Caco-2 (cell line): ENCODE measurements at regions not wholly inside any gene's neighbourhood (a gene's known extent, or its start where the extent isn't known, plus 50 kb on each side); places are given as distances from the start of the nearest gene placed in this dataset.
A peak's percentile ranks its signal among the peaks of the same experiment; 100 is the strongest.

Experiments used
- BruUV-seq: library from RNA; stranded (reverse); fragments of 400-500 nt; replicated peaks from 2 replicates; lab custom pipeline; 2021; lab: Mats Ljungman, UMichigan
- CTCF ChIA-PET: fragments of 300-600 bp; sonication (Branson Sonifier 250); formaldehyde crosslinking; loops from one replicate; lab custom pipeline; 2022; ENCODE audit warnings: antibody characterized with exemption; lab: Charles Lee
- POLR2A ChIA-PET: fragments of 300-600 bp; sonication (Branson Sonifier 250); formaldehyde crosslinking; loops from one replicate; lab custom pipeline; 2022; ENCODE audit warnings: antibody characterized with exemption; lab: Charles Lee
- DNase-seq, 2 experiments: peaks; one replicate each; pipeline versions ENCODE4 v3.0.0 to v3.0.0-alpha.2; 2020 to 2022
- H3K27me3 ChIP-seq: replicated peaks from 2 replicates; pipeline ENCODE4 v1.6.0; 2011; ENCODE audit warnings: low read length; ENCODE audit not compliant: control insufficient read depth, insufficient read depth
- H3K36me3 ChIP-seq: 2 replicates; pipeline ENCODE4 v1.5.1; 2011; ENCODE audit warnings: low read length; ENCODE audit not compliant: control insufficient read depth, insufficient read depth
- H3K4me1 ChIP-seq: fragments of 250-450 bp; sonication (Bioruptor Pico); 2 replicates; pipeline ENCODE4 v1.5.1; 2020; ENCODE audit warnings: mild to moderate bottlenecking
- H3K4me3 ChIP-seq: 2 replicates; pipeline ENCODE4 v1.5.1; 2011; ENCODE audit warnings: low read depth, mild to moderate bottlenecking, control low read depth, low read length
- H3K9me3 ChIP-seq: fragments of 250-450 bp; sonication (Bioruptor Pico); 2 replicates; pipeline ENCODE4 v1.5.1; 2020; ENCODE audit warnings: mild to moderate bottlenecking, moderate library complexity
- H3K27ac Mint-ChIP-seq: one replicate; pipeline ENCODE4 v1.8.0; 2022; ENCODE audit warnings: mixed read lengths; ENCODE audit not compliant: unreplicated experiment
- H3K27me3 Mint-ChIP-seq: one replicate; pipeline ENCODE4 v1.8.0; 2022; ENCODE audit warnings: mixed read lengths; ENCODE audit not compliant: insufficient read depth, unreplicated experiment
- H3K36me3 Mint-ChIP-seq: one replicate; pipeline ENCODE4 v1.8.0; 2022; ENCODE audit warnings: mild to moderate bottlenecking, mixed read lengths; ENCODE audit not compliant: insufficient read depth, unreplicated experiment
- H3K4me1 Mint-ChIP-seq: one replicate; pipeline ENCODE4 v1.8.0; 2022; ENCODE audit warnings: low read depth, mixed read lengths; ENCODE audit not compliant: unreplicated experiment
- H3K4me3 Mint-ChIP-seq: one replicate; pipeline ENCODE4 v1.8.0; 2022; ENCODE audit warnings: mild to moderate bottlenecking, moderate library complexity, mixed read lengths; ENCODE audit not compliant: unreplicated experiment
- H3K9me3 Mint-ChIP-seq: one replicate; pipeline ENCODE4 v1.8.0; 2022; ENCODE audit warnings: mixed read lengths; ENCODE audit not compliant: unreplicated experiment
- CTCF ChIP-seq, 2 experiments: fragments of 200-600 bp in 1 of 2; IDR thresholded peaks; 1 replicate in 1 of 2; 2 replicates in 1 of 2; pipeline versions ENCODE4 v1.5.1 to v1.8.0; 2011 to 2022; ENCODE audit warnings: antibody characterized with exemption in 1 of 2, control low read depth in 1 of 2, inconsistent platforms in 1 of 2, low read depth in 1 of 2, low read length in 1 of 2, mild to moderate bottlenecking in 1 of 2, moderate library complexity in 1 of 2; ENCODE audit not compliant: insufficient read depth in 1 of 2, severe bottlenecking in 1 of 2, unreplicated experiment in 1 of 2
- intact Hi-C: fragments of 100-400 bp; cut with micrococcal nuclease; formaldehyde crosslinking; loops from one replicate; pipeline ENCODE4 v1.10.0; 2022; ENCODE audit not compliant: unreplicated experiment

- 0 out of 2 replicates have a peak, but pooled peaks cover under 1% of the 10 kb centered on the region for H3K4me1 ChIP-seq
- H3K4me1 Mint-ChIP-seq = peaks cover 4% of the 10 kb centered on the region
- no peaks in the 10 kb centered on the region for H3K9me3 ChIP-seq
- no peaks in the 10 kb centered on the region for H3K36me3 Mint-ChIP-seq
- ChIA-PET POLR2A (interaction anchor here (0.6 kb wide), 1 partner anchor 17 kb away, joined by 4 read pairs; no protein-coding TSS in a partner anchor), CTCF (interaction anchor here (0.5 to 1.0 kb wide), 5 partner anchors 19 to 650 kb away, joined by 3 to 6 read pairs (median 3); no protein-coding TSS in a partner anchor)
- H3K27ac Mint-ChIP-seq = no peak overlapping the region
- peak; percentile 71 to 82 for DNase-seq
- TF ChIP-seq CTCF (IDR thresholded peaks at IDR 0.05; ENCODE audit: insufficient read depth in 1 of 2, low read depth in 1 of 2, low read length in 1 of 2, severe bottlenecking in 1 of 2, unreplicated experiment in 1 of 2) = peak; percentile 58 to 74
- no peaks in the 10 kb centered on the region for H3K27me3 ChIP-seq
- no peaks in the 10 kb centered on the region for H3K36me3 ChIP-seq
- no peak overlapping the region for H3K4me3 Mint-ChIP-seq
- no peak overlapping the region for H3K4me3 ChIP-seq
- no TSS peak for BruUV-seq
- no peaks in the 10 kb centered on the region for H3K9me3 Mint-ChIP-seq
- intact Hi-C loops = no loop called here
- no peaks in the 10 kb centered on the region for H3K27me3 Mint-ChIP-seq
These were observed 102.5 kb upstream of the TARDBP start for GRCh38 chr1:10909697-10910680.

- ChIA-PET CTCF (interaction anchor here (0.6 kb wide), 1 partner anchor 31 kb away, joined by 3 read pairs; no protein-coding TSS in a partner anchor), POLR2A (no interaction called here)
- Mint-ChIP-seq H3K9me3 (no peaks in the 10 kb centered on the region), H3K4me3 (no peak overlapping the region), H3K27me3 (no peaks in the 10 kb centered on the region), H3K4me1 (no peaks in the 10 kb centered on the region), H3K27ac (no peak overlapping the region), H3K36me3 (no peaks in the 10 kb centered on the region)
- H3K27me3 ChIP-seq = no peaks in the 10 kb centered on the region
- TF ChIP-seq CTCF (IDR thresholded peaks at IDR 0.05; ENCODE audit: insufficient read depth in 1 of 2, low read depth in 1 of 2, low read length in 1 of 2, severe bottlenecking in 1 of 2, unreplicated experiment in 1 of 2) = no peak
- BruUV-seq = no TSS peak
- H3K9me3 ChIP-seq = no peaks in the 10 kb centered on the region
- H3K4me1 ChIP-seq = no peaks in the 10 kb centered on the region
- no peaks in the 10 kb centered on the region for H3K36me3 ChIP-seq
- DNase-seq = no peak
- intact Hi-C loops = no loop called here
- H3K4me3 ChIP-seq = no peak overlapping the region
These were observed 101.6 kb upstream of the TARDBP start for GRCh38 chr1:10910681-10911489.
